ENCODE measurements at regions not wholly inside any gene's neighbourhood (a gene's known extent, or its start where the extent isn't known, plus 50 kb on each side); places are given as distances from the start of the nearest gene placed in this dataset.

GRCh38 chr3:147529551-147529950 is 120.4 kb downstream of the ZIC1 start:
- no peak overlapping the region for H3K4me3 ChIP-seq (ENCODE audit: low read depth, low read length)
- DNase-seq (ENCODE audit: low read depth) = no peak
- TF ChIP-seq CTCF (IDR thresholded peaks at IDR 0.05; ENCODE audit: insufficient read depth, low read depth, low read length, missing control alignments) = no peak

DNA sequence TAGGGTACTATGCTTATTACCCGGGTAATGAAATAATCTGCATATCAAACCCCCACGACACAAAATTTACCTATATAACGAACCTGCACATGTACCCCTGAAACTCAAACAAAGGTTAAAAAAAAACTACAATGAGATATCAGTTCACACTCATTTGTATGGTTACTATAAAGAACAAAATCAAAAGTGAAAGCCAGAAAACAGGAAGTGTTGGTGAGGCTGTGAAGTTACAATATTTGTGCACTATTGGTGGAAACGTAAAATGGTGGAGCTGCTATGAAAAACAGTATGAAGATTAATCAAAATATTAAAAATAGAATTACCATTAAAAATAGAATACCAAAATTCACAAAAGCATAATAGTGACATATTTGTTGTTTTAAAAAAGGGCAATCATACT is 128.9 kb downstream of the ZIC1 start:
- peak; percentile 10 for DNase-seq (ENCODE audit: low read depth)
- TF ChIP-seq CTCF (IDR thresholded peaks at IDR 0.05; ENCODE audit: insufficient read depth, low read depth, low read length, missing control alignments) = no peak
- no peak overlapping the region for H3K4me3 ChIP-seq (ENCODE audit: low read depth, low read length)

DNA sequence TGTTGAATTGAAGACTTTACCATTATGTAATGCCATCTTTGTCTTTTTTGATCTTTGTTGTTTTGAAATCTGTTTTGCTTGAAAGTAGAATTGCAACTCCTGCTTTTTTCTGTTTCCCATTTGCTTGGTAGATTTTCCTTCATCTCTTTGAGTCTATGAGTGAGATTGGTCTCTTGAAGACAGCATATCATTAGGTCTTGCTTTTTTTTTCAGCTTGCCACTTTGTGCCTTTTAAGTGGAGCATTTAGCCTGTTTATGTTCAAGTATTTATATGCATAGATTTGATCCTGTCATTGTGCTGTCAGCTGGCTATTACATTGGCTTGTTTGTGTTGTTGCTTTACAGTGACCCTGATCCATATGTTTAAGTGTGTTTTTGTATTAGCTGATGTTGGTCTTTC is 131.8 kb downstream of the ZIC1 start:
- no peak overlapping the region for H3K4me3 ChIP-seq (ENCODE audit: low read depth, low read length)
- DNase-seq (ENCODE audit: low read depth) = no peak

DNA sequence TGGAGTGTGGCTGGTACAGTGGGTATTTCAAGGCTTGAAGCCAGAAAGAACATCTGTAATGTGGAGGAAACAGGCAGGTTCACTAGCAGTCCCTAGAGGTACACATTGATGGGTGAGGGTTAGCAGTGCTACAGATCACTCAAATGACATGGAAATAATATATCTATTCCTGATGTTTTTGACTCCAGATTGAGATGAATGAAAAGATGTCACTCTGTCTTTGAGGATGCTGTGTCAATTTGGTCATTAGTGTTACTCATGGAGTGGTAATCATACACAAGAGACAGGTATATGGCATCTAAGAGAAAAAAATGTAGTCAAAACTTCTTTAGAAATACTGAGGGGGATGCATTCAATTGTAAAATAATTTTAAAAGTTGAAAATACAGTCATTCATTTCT is 135.1 kb downstream of the ZIC1 start:
- no peak for TF ChIP-seq CTCF (IDR thresholded peaks at IDR 0.05; ENCODE audit: insufficient read depth, low read depth, low read length, missing control alignments)
- H3K4me3 ChIP-seq (ENCODE audit: low read depth, low read length) = no peak overlapping the region
- no peak for DNase-seq (ENCODE audit: low read depth)

More for the DNA sequence above, 131.8 kb downstream of the ZIC1 start:
- TF ChIP-seq CTCF (IDR thresholded peaks at IDR 0.05; ENCODE audit: insufficient read depth, low read depth, low read length, missing control alignments) = no peak

DNA sequence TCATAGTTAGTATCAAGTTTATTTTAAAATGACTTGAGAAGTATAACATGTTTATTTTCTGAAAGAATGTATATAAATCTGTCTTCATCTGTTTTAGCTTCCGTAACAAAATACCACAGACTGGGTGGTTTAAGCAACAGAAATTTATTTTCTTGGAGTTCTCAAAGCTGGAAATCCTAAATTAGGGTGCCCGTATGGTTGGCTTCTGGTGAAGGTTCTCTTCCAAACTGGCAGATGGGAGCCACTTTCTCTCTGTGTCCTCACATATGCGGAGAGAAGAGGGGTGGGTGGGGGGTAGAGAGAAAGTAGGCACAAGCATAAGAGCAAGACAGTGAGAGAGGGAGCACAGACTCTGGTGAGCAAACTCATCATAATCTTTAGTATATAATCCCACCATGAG is 142.3 kb downstream of the ZIC1 start:
- no peak overlapping the region for H3K4me3 ChIP-seq (ENCODE audit: low read depth, low read length)
- DNase-seq (ENCODE audit: low read depth) = no peak
- TF ChIP-seq CTCF (IDR thresholded peaks at IDR 0.05; ENCODE audit: insufficient read depth, low read depth, low read length, missing control alignments) = no peak

GRCh38 chr3:147554332-147554731 is 145.2 kb downstream of the ZIC1 start:
- no peak for TF ChIP-seq CTCF (IDR thresholded peaks at IDR 0.05; ENCODE audit: insufficient read depth, low read depth, low read length, missing control alignments)
- DNase-seq (ENCODE audit: low read depth) = no peak
- H3K4me3 ChIP-seq (ENCODE audit: low read depth, low read length) = no peak overlapping the region

DNA sequence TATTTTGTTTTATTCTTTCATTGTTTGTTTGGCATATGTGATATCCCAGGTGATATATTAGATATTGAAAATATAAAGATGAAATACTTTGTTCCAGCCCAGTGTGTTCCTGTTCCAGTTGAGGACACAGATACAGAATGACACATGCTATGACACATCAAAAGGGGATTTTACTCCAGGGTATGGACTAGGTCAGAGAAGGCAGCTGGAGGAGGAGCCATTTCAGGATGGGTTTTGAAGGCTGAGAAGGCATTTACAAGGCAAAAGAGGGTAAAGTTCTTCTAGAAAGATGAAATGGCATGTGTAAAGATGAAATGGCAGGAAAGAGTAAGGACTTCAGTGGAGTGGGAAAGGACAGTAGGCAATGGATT is 163.8 kb downstream of the ZIC1 start:
- TF ChIP-seq CTCF (IDR thresholded peaks at IDR 0.05; ENCODE audit: insufficient read depth, low read depth, low read length, missing control alignments) = no peak
- H3K4me3 ChIP-seq (ENCODE audit: low read depth, low read length) = no peak overlapping the region
- peak; percentile 5 for DNase-seq (ENCODE audit: low read depth)

All from GM12865 (cell line).